CD4-positive, CD25-positive, alpha-beta regulatory T cell (primary cell): ENCODE measurements at regions not wholly inside any gene's neighbourhood (a gene's known extent, or its start where the extent isn't known, plus 50 kb on each side); places are given as distances from the start of the nearest gene placed in this dataset.

Experiments
- ATAC-seq, 2 donors: fragments of 150-1000 bp; cut with Tn5 transposase; one replicate each; pipeline ENCODE4 v1.10.0; 2021; ENCODE audit warnings: low read depth in 2 of 2, moderate number of reproducible peaks in 2 of 2, moderate library complexity in 1 of 2
- DNase-seq, 3 donors: peaks; one replicate each; pipeline versions ENCODE4 v3.0.0 to v3.0.0-alpha.2; 2012 to 2022; ENCODE audit warnings: mixed read lengths in 1 of 3
- H3K27ac ChIP-seq: one replicate; pipeline ENCODE4 v1.7.0; 2013; ENCODE audit warnings: mild to moderate bottlenecking, low read length; ENCODE audit not compliant: insufficient read depth, poor library complexity, severe bottlenecking
- H3K27me3 ChIP-seq: one replicate; pipeline ENCODE4 v1.7.0; 2013; ENCODE audit warnings: low read length; ENCODE audit not compliant: control insufficient read depth, insufficient read depth
- H3K36me3 ChIP-seq: one replicate; pipeline ENCODE4 v1.7.0; 2013; ENCODE audit warnings: mild to moderate bottlenecking, low read length, moderate library complexity; ENCODE audit not compliant: control insufficient read depth, insufficient read depth
- H3K4me1 ChIP-seq: 2 replicates; pipeline ENCODE4 v1.7.0; 2013; ENCODE audit warnings: mild to moderate bottlenecking, low read length; ENCODE audit not compliant: insufficient read depth, control insufficient read depth, poor library complexity, severe bottlenecking
- H3K4me3 ChIP-seq: one replicate; pipeline ENCODE4 v1.7.0; 2013; ENCODE audit warnings: low read depth, mild to moderate bottlenecking, low read length, moderate library complexity
- H3K9me3 ChIP-seq, 2 experiments: 1 replicate in 1 of 2; 2 replicates in 1 of 2; pipeline ENCODE4 v1.7.0; 2013; ENCODE audit warnings: low read length in 2 of 2, mild to moderate bottlenecking in 1 of 2, moderate library complexity in 1 of 2; ENCODE audit not compliant: control insufficient read depth in 2 of 2
- H3K27ac Mint-ChIP-seq, 3 donors: one replicate each; pipeline ENCODE4 v1.8.0; 2020 to 2022; ENCODE audit warnings: mild to moderate bottlenecking in 3 of 3, mixed read lengths in 3 of 3, moderate library complexity in 2 of 3
- H3K27me3 Mint-ChIP-seq: one replicate; pipeline ENCODE4 v1.8.0; 2022; ENCODE audit warnings: mild to moderate bottlenecking, mixed read lengths
- H3K36me3 Mint-ChIP-seq: one replicate; pipeline ENCODE4 v1.8.0; 2020; ENCODE audit warnings: mixed read lengths
- H3K4me1 Mint-ChIP-seq, 4 donors: one replicate each; pipeline ENCODE4 v1.8.0; 2020 to 2022; ENCODE audit warnings: mixed read lengths in 4 of 4, mild to moderate bottlenecking in 1 of 4
- H3K4me3 Mint-ChIP-seq, 4 donors: one replicate each; pipeline ENCODE4 v1.8.0; 2020 to 2022; ENCODE audit warnings: mild to moderate bottlenecking in 4 of 4, mixed read lengths in 4 of 4, moderate library complexity in 3 of 4
- H3K9me3 Mint-ChIP-seq, 7 donors: one replicate each; pipeline ENCODE4 v1.8.0; 2020 to 2022; ENCODE audit warnings: mixed read lengths in 7 of 7, mild to moderate bottlenecking in 3 of 7, moderate library complexity in 2 of 7

- H3K36me3 ChIP-seq, result no peaks in the 10 kb centered on the region
- H3K9me3 ChIP-seq, result peaks cover 0 to 9% of the 10 kb centered on the region in 2 experiments
- DNase-seq, result no peak
- H3K27me3 Mint-ChIP-seq, result no peaks in the 10 kb centered on the region
- H3K4me3 ChIP-seq, result no peak overlapping the region
- no peak overlapping the region for H3K27ac Mint-ChIP-seq
- no peaks in the 10 kb centered on the region for H3K36me3 Mint-ChIP-seq
- ATAC-seq, result no peak
- no peak overlapping the region for H3K4me3 Mint-ChIP-seq
- no peaks in the 10 kb centered on the region for H3K4me1 ChIP-seq
- no peaks in the 10 kb centered on the region for H3K27me3 ChIP-seq
- H3K9me3 Mint-ChIP-seq, result peaks cover 0 to 36% (median 8%) of the 10 kb centered on the region in 7 donors
- no peaks in the 10 kb centered on the region for H3K4me1 Mint-ChIP-seq
- no peak overlapping the region for H3K27ac ChIP-seq
Measured at GRCh38 chr18:41150316-41150715, 804.7 kb upstream of the PIK3C3 start.

- H3K36me3 ChIP-seq, result no peaks in the 10 kb centered on the region
- Mint-ChIP-seq H3K9me3 (peaks cover 0 to 45% (median 15%) of the 10 kb centered on the region in 7 donors), H3K27ac (no peak overlapping the region), H3K4me1 (no peaks in the 10 kb centered on the region), H3K36me3 (no peaks in the 10 kb centered on the region), H3K27me3 (no peaks in the 10 kb centered on the region), H3K4me3 (no peak overlapping the region)
- H3K27ac ChIP-seq, result no peak overlapping the region
- no peaks in the 10 kb centered on the region for H3K4me1 ChIP-seq
- H3K9me3 ChIP-seq, result peaks cover 3 to 5% of the 10 kb centered on the region in 2 experiments
- ATAC-seq (no peak), DNase-seq (no peak)
- no peak overlapping the region for H3K4me3 ChIP-seq
- no peaks in the 10 kb centered on the region for H3K27me3 ChIP-seq
Measured at GRCh38 chr18:41146301-41146700, 808.7 kb upstream of the PIK3C3 start.

GRCh38 chr18:41145516-41145915 is 809.5 kb upstream of the PIK3C3 start:
- Mint-ChIP-seq H3K27me3 (no peaks in the 10 kb centered on the region), H3K4me1 (no peaks in the 10 kb centered on the region)
- no peak overlapping the region for H3K27ac ChIP-seq

GRCh38 chr18:41144441-41144840 is 810.6 kb upstream of the PIK3C3 start:
- no peak overlapping the region for H3K27ac ChIP-seq
- H3K27me3 ChIP-seq, result no peaks in the 10 kb centered on the region
- H3K36me3 Mint-ChIP-seq, result no peaks in the 10 kb centered on the region
- no peaks in the 10 kb centered on the region for H3K27me3 Mint-ChIP-seq
- H3K27ac Mint-ChIP-seq, result no peak overlapping the region
- no peaks in the 10 kb centered on the region for H3K4me1 ChIP-seq
- H3K9me3 Mint-ChIP-seq, result peaks cover 0 to 35% (median 13%) of the 10 kb centered on the region in 7 donors
- H3K9me3 ChIP-seq, result peaks cover 5 to 6% of the 10 kb centered on the region in 2 experiments
- no peak for ATAC-seq
- no peak overlapping the region for H3K4me3 ChIP-seq
- no peaks in the 10 kb centered on the region for H3K36me3 ChIP-seq
- no peaks in the 10 kb centered on the region for H3K4me1 Mint-ChIP-seq
- H3K4me3 Mint-ChIP-seq, result no peak overlapping the region
- no peak for DNase-seq

More at GRCh38 chr18:41145516-41145915, 809.5 kb upstream of the PIK3C3 start:
- H3K9me3 ChIP-seq, result peaks cover 3 to 5% of the 10 kb centered on the region in 2 experiments
- DNase-seq, result no peak
- H3K36me3 ChIP-seq, result no peaks in the 10 kb centered on the region
- ATAC-seq, result no peak
- H3K36me3 Mint-ChIP-seq, result no peaks in the 10 kb centered on the region
- no peak overlapping the region for H3K4me3 ChIP-seq
- H3K27ac Mint-ChIP-seq, result no peak overlapping the region
- H3K9me3 Mint-ChIP-seq, result peaks cover 0 to 38% (median 15%) of the 10 kb centered on the region in 7 donors
- H3K4me1 ChIP-seq, result no peaks in the 10 kb centered on the region
- H3K27me3 ChIP-seq, result no peaks in the 10 kb centered on the region
- H3K4me3 Mint-ChIP-seq, result no peak overlapping the region

- Mint-ChIP-seq H3K36me3 (no peaks in the 10 kb centered on the region), H3K9me3 (peaks cover 5 to 28% (median 17%) of the 10 kb centered on the region in 7 donors), H3K4me1 (no peaks in the 10 kb centered on the region), H3K27me3 (no peaks in the 10 kb centered on the region), H3K4me3 (no peak overlapping the region), H3K27ac (no peak overlapping the region)
- ATAC-seq, result no peak
- Histone ChIP-seq H3K27ac (no peak overlapping the region), H3K27me3 (no peaks in the 10 kb centered on the region), H3K4me1 (no peaks in the 10 kb centered on the region), H3K9me3 (peaks cover 0 to 10% of the 10 kb centered on the region in 2 experiments), H3K36me3 (no peaks in the 10 kb centered on the region), H3K4me3 (no peak overlapping the region)
- no peak for DNase-seq
Measured at GRCh38 chr18:41140506-41140905, 814.5 kb upstream of the PIK3C3 start.

GRCh38 chr18:41135146-41135545 is 819.9 kb upstream of the PIK3C3 start:
- Histone ChIP-seq H3K27me3 (no peaks in the 10 kb centered on the region), H3K9me3 (peaks cover 0 to 7% of the 10 kb centered on the region in 2 experiments), H3K27ac (no peak overlapping the region), H3K36me3 (no peaks in the 10 kb centered on the region), H3K4me1 (no peaks in the 10 kb centered on the region), H3K4me3 (no peak overlapping the region)
- no peaks in the 10 kb centered on the region for H3K36me3 Mint-ChIP-seq
- peaks cover 5 to 13% (median 10%) of the 10 kb centered on the region in 7 donors for H3K9me3 Mint-ChIP-seq
- no peak for DNase-seq
- no peaks in the 10 kb centered on the region for H3K4me1 Mint-ChIP-seq
- no peak overlapping the region for H3K27ac Mint-ChIP-seq
- H3K4me3 Mint-ChIP-seq, result no peak overlapping the region
- H3K27me3 Mint-ChIP-seq, result no peaks in the 10 kb centered on the region
- no peak for ATAC-seq

- no peak for DNase-seq
- H3K27me3 ChIP-seq, result no peaks in the 10 kb centered on the region
- no peak overlapping the region for H3K27ac ChIP-seq
- no peaks in the 10 kb centered on the region for H3K36me3 ChIP-seq
- no peaks in the 10 kb centered on the region for H3K4me1 Mint-ChIP-seq
- H3K4me3 Mint-ChIP-seq, result no peak overlapping the region
- H3K27ac Mint-ChIP-seq, result no peak overlapping the region
- no peaks in the 10 kb centered on the region for H3K27me3 Mint-ChIP-seq
- peaks cover 0 to 3% of the 10 kb centered on the region in 2 experiments for H3K9me3 ChIP-seq
- no peaks in the 10 kb centered on the region for H3K36me3 Mint-ChIP-seq
- H3K4me1 ChIP-seq, result no peaks in the 10 kb centered on the region
- peaks cover 5 to 13% (median 10%) of the 10 kb centered on the region in 7 donors for H3K9me3 Mint-ChIP-seq
- ATAC-seq, result no peak
- H3K4me3 ChIP-seq, result no peak overlapping the region
Measured at GRCh38 chr18:41134426-41134825, 820.6 kb upstream of the PIK3C3 start.

GRCh38 chr18:41131050-41131449 is 824.0 kb upstream of the PIK3C3 start:
- Histone ChIP-seq H3K4me1 (no peaks in the 10 kb centered on the region), H3K36me3 (no peaks in the 10 kb centered on the region), H3K27me3 (no peaks in the 10 kb centered on the region), H3K4me3 (no peak overlapping the region), H3K27ac (no peak overlapping the region), H3K9me3 (peaks cover 0 to 1% of the 10 kb centered on the region in 2 experiments)
- no peak for ATAC-seq
- no peaks in the 10 kb centered on the region for H3K4me1 Mint-ChIP-seq
- no peaks in the 10 kb centered on the region for H3K36me3 Mint-ChIP-seq
- H3K4me3 Mint-ChIP-seq, result no peak overlapping the region
- no peaks in the 10 kb centered on the region for H3K27me3 Mint-ChIP-seq
- H3K9me3 Mint-ChIP-seq, result peaks cover 7 to 19% (median 9%) of the 10 kb centered on the region in 7 donors
- no peak overlapping the region for H3K27ac Mint-ChIP-seq
- DNase-seq, result no peak
